Prostate gland (tissue), 2 donors: ENCODE measurements at regions not wholly inside any gene's neighbourhood (a gene's known extent, or its start where the extent isn't known, plus 50 kb on each side); places are given as distances from the start of the nearest gene placed in this dataset.

Experiments
- CTCF ChIP-seq, 4 experiments: fragments of 200-600 bp in 2 of 4; fragments of 450-650 bp in 2 of 4; sonication (generic) in 2 of 4; IDR thresholded peaks; 1 replicate in 3 of 4; 2 replicates in 1 of 4; pipeline ENCODE4 v1.5.1; 2016 to 2019; ENCODE audit warnings: antibody characterized with exemption in 4 of 4, mild to moderate bottlenecking in 2 of 4, moderate library complexity in 2 of 4
- POLR2A ChIP-seq: fragments of 450-650 bp; IDR thresholded peaks from one replicate; pipeline ENCODE4 v1.6.1; 2016; ENCODE audit warnings: antibody characterized with exemption, mild to moderate bottlenecking
- POLR2AphosphoS5 ChIP-seq: sonication (generic); formaldehyde crosslinking; IDR thresholded peaks from one replicate; pipeline ENCODE4 v1.6.1; 2017; ENCODE audit warnings: antibody characterized with exemption

GRCh38 chr6:14658030-14658429 is 540.5 kb downstream of the CD83 start:
- TF ChIP-seq CTCF (IDR thresholded peaks at IDR 0.05) (no peak), POLR2AphosphoS5 (no peak), POLR2A (no peak)
